ENCODE measurements at regions not wholly inside any gene's neighbourhood (a gene's known extent, or its start where the extent isn't known, plus 50 kb on each side); places are given as distances from the start of the nearest gene placed in this dataset.
"Not testable (repeated sequence)": the region's sequence is repeated elsewhere in the genome, so short reads cannot be mapped to it uniquely, and the experiment has no call there.

- DNase-seq, result no peak
Measured at GRCh38 chr6:93749191-93749590, 329.8 kb upstream of the EPHA7 start.

- DNase-seq, result no peak
Measured at GRCh38 chr6:93746892-93747291, 327.5 kb upstream of the EPHA7 start.

GRCh38 chr6:93745306-93745705 lies 325.9 kb upstream of the EPHA7 start:
- no peak for DNase-seq

GRCh38 chr6:93735099-93735498 lies 315.7 kb upstream of the EPHA7 start:
- no peak for DNase-seq

GRCh38 chr6:93731306-93731705 lies 311.9 kb upstream of the EPHA7 start:
- no peak for DNase-seq

GRCh38 chr6:93728150-93728549 lies 308.8 kb upstream of the EPHA7 start:
- DNase-seq, result no peak

- DNase-seq, result no peak
Measured at GRCh38 chr6:93727447-93727846, 308.1 kb upstream of the EPHA7 start.

GRCh38 chr6:93721386-93722048 lies 302.2 kb upstream of the EPHA7 start:
- DNase-seq, result no peak

- no peak for DNase-seq
Measured at GRCh38 chr6:93713974-93714373, 294.6 kb upstream of the EPHA7 start.

GRCh38 chr6:93703431-93703830 lies 284.1 kb upstream of the EPHA7 start:
- DNase-seq, result no peak

- DNase-seq, result no peak
Measured at GRCh38 chr6:93701526-93701925, 282.2 kb upstream of the EPHA7 start.

GRCh38 chr6:93685494-93685893 lies 266.1 kb upstream of the EPHA7 start:
- no peak for DNase-seq

- DNase-seq, result no peak
Measured at GRCh38 chr6:93684339-93684738, 265.0 kb upstream of the EPHA7 start.

- DNase-seq, result no peak
Measured at GRCh38 chr6:93679836-93680235, 260.5 kb upstream of the EPHA7 start.

GRCh38 chr6:93678841-93679454 lies 259.6 kb upstream of the EPHA7 start:
- DNase-seq, result no peak

GRCh38 chr6:93677264-93677965 lies 258.1 kb upstream of the EPHA7 start:
- DNase-seq, result no peak

- no peak for DNase-seq
Measured at GRCh38 chr6:93676581-93676980, 257.2 kb upstream of the EPHA7 start.

GRCh38 chr6:93675856-93676417 lies 256.6 kb upstream of the EPHA7 start:
- DNase-seq, result no peak

- no peak for DNase-seq
Measured at GRCh38 chr6:93663111-93663510, 243.8 kb upstream of the EPHA7 start.

- no peak for DNase-seq
Measured at GRCh38 chr6:93654548-93654947, 235.2 kb upstream of the EPHA7 start.

GRCh38 chr6:93644611-93645010 lies 225.3 kb upstream of the EPHA7 start:
- no peak for DNase-seq

- DNase-seq, result no peak
Measured at GRCh38 chr6:93639126-93639525, 219.8 kb upstream of the EPHA7 start.

GRCh38 chr6:93636987-93637664 lies 217.8 kb upstream of the EPHA7 start:
- not testable (repeated sequence) for DNase-seq
